ENCODE measurements at regions not wholly inside any gene's neighbourhood (a gene's known extent, or its start where the extent isn't known, plus 50 kb on each side); places are given as distances from the start of the nearest gene placed in this dataset.

- TF ChIP-seq, protein P1, sequence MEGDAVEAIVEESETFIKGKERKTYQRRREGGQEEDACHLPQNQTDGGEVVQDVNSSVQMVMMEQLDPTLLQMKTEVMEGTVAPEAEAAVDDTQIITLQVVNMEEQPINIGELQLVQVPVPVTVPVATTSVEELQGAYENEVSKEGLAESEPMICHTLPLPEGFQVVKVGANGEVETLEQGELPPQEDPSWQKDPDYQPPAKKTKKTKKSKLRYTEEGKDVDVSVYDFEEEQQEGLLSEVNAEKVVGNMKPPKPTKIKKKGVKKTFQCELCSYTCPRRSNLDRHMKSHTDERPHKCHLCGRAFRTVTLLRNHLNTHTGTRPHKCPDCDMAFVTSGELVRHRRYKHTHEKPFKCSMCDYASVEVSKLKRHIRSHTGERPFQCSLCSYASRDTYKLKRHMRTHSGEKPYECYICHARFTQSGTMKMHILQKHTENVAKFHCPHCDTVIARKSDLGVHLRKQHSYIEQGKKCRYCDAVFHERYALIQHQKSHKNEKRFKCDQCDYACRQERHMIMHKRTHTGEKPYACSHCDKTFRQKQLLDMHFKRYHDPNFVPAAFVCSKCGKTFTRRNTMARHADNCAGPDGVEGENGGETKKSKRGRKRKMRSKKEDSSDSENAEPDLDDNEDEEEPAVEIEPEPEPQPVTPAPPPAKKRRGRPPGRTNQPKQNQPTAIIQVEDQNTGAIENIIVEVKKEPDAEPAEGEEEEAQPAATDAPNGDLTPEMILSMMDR (IDR thresholded peaks at IDR 0.05; ENCODE audit: insufficient read depth, low read depth, low read length) = no peak
- no peak for DNase-seq (ENCODE audit: low read depth)
- H3K4me3 ChIP-seq (ENCODE audit: low read depth, low read length) = no peak overlapping the region
Observed at GRCh38 chrX:130995439-130995838, 62.7 kb upstream of the ARHGAP36 start.

DNA sequence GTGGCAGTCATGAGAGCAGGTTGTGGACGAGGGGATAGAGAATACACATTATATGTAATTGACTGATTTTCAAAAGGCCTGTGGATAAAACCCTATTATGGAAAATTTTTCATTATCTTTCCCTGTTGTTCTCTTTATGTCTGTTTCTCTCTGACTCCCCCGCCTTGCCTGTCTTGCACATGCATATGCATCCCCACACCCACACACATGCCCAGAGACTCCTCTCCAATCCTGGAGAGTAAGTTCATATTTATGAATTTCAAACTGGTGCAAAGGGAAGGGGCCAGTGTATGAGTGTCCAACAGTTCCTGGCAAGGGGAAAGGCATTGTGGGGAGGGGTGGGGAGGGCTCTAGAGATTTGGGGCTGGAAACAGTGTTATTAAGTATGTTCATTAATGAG, 60.8 kb upstream of the ARHGAP36 start:
- DNase-seq (ENCODE audit: low read depth) = no peak
- no peak overlapping the region for H3K4me3 ChIP-seq (ENCODE audit: low read depth, low read length)
- TF ChIP-seq, protein P1 (IDR thresholded peaks at IDR 0.05; ENCODE audit: insufficient read depth, low read depth, low read length) = no peak

- no peak for DNase-seq (ENCODE audit: low read depth)
- H3K4me3 ChIP-seq (ENCODE audit: low read depth, low read length) = no peak overlapping the region
- TF ChIP-seq, protein P1 (IDR thresholded peaks at IDR 0.05; ENCODE audit: insufficient read depth, low read depth, low read length) = no peak
Observed at GRCh38 chrX:130999360-130999759, 58.8 kb upstream of the ARHGAP36 start.

Data from fibroblast of villous mesenchyme (primary cell).